Vagina (tissue), 2 donors: ENCODE measurements at regions not wholly inside any gene's neighbourhood (a gene's known extent, or its start where the extent isn't known, plus 50 kb on each side); places are given as distances from the start of the nearest gene placed in this dataset.

Source experiments
- DNase-seq, 2 donors: peaks; one replicate each; pipeline ENCODE4 v3.0.0-alpha.2; 2017; ENCODE audit errors: extremely low spot score in 2 of 2
- H3K27ac ChIP-seq: fragments of 200-600 bp; sonication (generic); one replicate; pipeline ENCODE4 v1.5.1; 2019
- H3K27me3 ChIP-seq: fragments of 200-600 bp; sonication (generic); one replicate; pipeline ENCODE4 v1.5.1; 2019
- H3K36me3 ChIP-seq, 2 donors: fragments of 200-600 bp; sonication (generic); one replicate each; pipeline ENCODE4 v1.5.1; 2017 to 2019
- H3K4me1 ChIP-seq: fragments of 200-600 bp; sonication (generic); one replicate; pipeline ENCODE4 v1.5.1; 2019
- H3K4me3 ChIP-seq, 2 donors: fragments of 200-600 bp; sonication (generic); 1 replicate in 1 of 2; 2 replicates in 1 of 2; pipeline ENCODE4 v1.5.1; 2016 to 2019
- H3K9me3 ChIP-seq: fragments of 200-600 bp; sonication (generic); one replicate; pipeline ENCODE4 v1.5.1; 2019
- CTCF ChIP-seq, 3 experiments: fragments of 450-650 bp in 2 of 3; fragments of 200-600 bp in 1 of 3; sonication (generic) in 1 of 3; IDR thresholded peaks; one replicate each; pipeline ENCODE4 v1.5.1; 2017 to 2019; ENCODE audit warnings: antibody characterized with exemption in 3 of 3, mild to moderate bottlenecking in 2 of 3, moderate library complexity in 2 of 3
- POLR2A ChIP-seq, 2 donors: fragments of 450-650 bp; IDR thresholded peaks; one replicate each; pipeline ENCODE4 v1.6.1; 2017; ENCODE audit warnings: antibody characterized with exemption in 2 of 2, mild to moderate bottlenecking in 2 of 2, moderate library complexity in 2 of 2
- POLR2AphosphoS5 ChIP-seq, 2 donors: sonication (generic); formaldehyde crosslinking; IDR thresholded peaks; one replicate each; pipeline ENCODE4 v1.9.0; 2017; ENCODE audit warnings: antibody characterized with exemption in 2 of 2, mild to moderate bottlenecking in 2 of 2, low read depth in 1 of 2; ENCODE audit not compliant: insufficient read depth in 1 of 2
- intact Hi-C: fragments of 100-400 bp; cut with DNase I; formaldehyde crosslinking; loops from one replicate; pipeline ENCODE4 v1.15.1; 2023

DNA sequence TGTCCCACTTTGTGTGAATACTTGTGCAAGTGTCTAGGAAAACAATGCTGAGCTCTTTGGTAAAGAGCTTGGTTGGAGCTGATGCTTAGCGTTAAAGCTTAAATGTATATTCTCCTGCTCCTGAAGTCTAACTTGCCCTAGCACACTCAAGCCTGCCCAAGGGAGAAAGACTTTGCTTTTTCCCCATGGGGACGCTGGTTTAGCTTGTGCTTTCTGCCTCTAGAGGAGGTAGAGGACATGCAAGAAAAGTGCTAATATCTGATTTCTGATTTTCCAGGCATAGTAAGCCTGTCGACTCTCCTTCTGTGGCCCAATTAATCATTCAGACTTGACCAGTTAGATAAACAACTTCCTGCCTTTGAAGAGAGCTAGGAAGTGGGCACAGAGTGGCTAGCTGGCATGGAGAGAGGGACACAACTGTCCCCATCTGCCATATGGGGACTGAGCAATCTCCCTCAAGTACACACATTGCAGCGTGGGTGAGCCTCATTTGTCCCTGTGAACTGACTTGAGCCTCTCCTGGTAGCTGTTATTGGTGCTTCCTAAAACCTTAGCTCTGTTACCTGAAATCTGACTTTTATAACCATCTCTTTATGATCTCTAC lies 348.4 kb downstream of the BRINP1 start:
- Histone ChIP-seq H3K4me3 (no peak overlapping the region), H3K27ac (no peak overlapping the region), H3K9me3 (no peaks in the 10 kb centered on the region), H3K4me1 (peaks cover 2% of the 10 kb centered on the region), H3K36me3 (no peaks in the 10 kb centered on the region), H3K27me3 (no peaks in the 10 kb centered on the region)
- TF ChIP-seq POLR2A (IDR thresholded peaks at IDR 0.05) = no peak
- TF ChIP-seq POLR2AphosphoS5 (IDR thresholded peaks at IDR 0.05; ENCODE audit: insufficient read depth in 1 of 2, low read depth in 1 of 2) = no peak
- no peak for TF ChIP-seq CTCF (IDR thresholded peaks at IDR 0.05)
- DNase-seq = no peak
- intact Hi-C loops = no loop called here

GRCh38 chr9:119026120-119026519 lies 343.1 kb downstream of the BRINP1 start:
- TF ChIP-seq CTCF (IDR thresholded peaks at IDR 0.05) (no peak), POLR2AphosphoS5 (IDR thresholded peaks at IDR 0.05; ENCODE audit: insufficient read depth in 1 of 2, low read depth in 1 of 2) (no peak), POLR2A (IDR thresholded peaks at IDR 0.05) (no peak)
- Histone ChIP-seq H3K4me3 (no peak overlapping the region), H3K9me3 (no peaks in the 10 kb centered on the region), H3K36me3 (no peaks in the 10 kb centered on the region), H3K4me1 (peaks cover 21% of the 10 kb centered on the region), H3K27me3 (no peaks in the 10 kb centered on the region), H3K27ac (peak overlapping the region; percentile 62)
- no peak for DNase-seq
- intact Hi-C loops = no loop called here

DNA sequence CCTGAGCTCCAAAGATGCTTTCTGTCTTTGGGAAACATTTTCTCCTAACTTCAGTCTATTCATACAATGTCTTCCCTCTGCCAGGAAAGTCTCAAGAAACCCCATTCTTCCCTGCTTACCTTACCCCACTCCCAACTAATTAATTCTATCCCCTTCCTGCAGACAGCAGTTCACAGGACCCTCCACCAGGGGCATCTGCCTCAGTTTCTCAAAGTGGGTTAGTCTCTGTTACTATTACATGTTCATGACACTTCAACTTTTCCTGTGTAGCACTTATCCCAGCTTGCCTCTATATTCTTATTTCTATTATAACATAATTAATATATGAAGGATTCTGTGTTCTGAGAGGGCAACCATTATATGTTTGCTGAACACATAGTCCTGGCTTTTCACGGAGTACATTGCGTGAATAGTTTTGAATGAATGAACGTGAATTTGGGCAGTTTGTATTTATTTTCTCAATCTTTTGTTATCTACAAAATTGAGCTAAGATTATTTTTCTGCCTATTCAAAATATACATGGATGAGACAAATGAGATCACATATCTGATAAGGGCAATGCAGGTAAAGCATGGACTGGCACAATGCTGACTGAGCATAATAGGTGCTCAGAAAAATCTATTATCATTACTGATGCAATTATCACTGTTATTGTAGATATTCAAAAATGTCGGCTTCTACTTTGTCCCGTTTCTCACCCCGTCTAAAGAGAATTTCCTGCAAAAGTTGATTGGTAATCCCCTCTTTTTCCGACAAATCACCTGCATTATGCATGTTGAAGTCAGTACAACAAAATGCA lies 341.1 kb downstream of the BRINP1 start:
- no peaks in the 10 kb centered on the region for H3K27me3 ChIP-seq
- intact Hi-C loops = no loop called here
- H3K4me1 ChIP-seq = peaks cover 21% of the 10 kb centered on the region
- TF ChIP-seq POLR2A (IDR thresholded peaks at IDR 0.05) (no peak), POLR2AphosphoS5 (IDR thresholded peaks at IDR 0.05; ENCODE audit: insufficient read depth in 1 of 2, low read depth in 1 of 2) (no peak), CTCF (IDR thresholded peaks at IDR 0.05) (no peak)
- no peak for DNase-seq
- no peaks in the 10 kb centered on the region for H3K36me3 ChIP-seq
- H3K4me3 ChIP-seq = no peak overlapping the region
- peak overlapping the region; percentile 62 for H3K27ac ChIP-seq
- H3K9me3 ChIP-seq = no peaks in the 10 kb centered on the region

DNA sequence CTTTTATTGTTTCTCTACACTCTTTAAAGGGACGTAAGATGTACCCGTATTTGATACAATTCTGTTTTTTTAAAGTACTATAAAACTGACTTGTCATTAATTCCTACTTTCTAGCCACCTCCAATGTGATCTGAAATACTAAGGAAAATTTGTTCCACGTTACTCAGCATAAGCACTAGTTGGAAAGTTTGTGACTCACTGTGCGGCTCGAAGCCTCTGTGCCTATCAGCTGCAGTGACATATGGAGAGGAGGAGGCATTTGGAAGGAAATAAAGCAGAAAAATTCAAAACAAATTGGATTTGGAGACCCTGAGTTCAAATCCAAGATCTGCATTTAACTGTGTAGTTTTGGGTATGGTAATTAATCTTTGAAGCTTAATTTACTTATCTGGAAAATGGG lies 339.3 kb downstream of the BRINP1 start:
- no peak for DNase-seq
- Histone ChIP-seq H3K27me3 (no peaks in the 10 kb centered on the region), H3K4me3 (no peak overlapping the region), H3K9me3 (no peaks in the 10 kb centered on the region), H3K4me1 (peaks cover 21% of the 10 kb centered on the region), H3K36me3 (no peaks in the 10 kb centered on the region), H3K27ac (no peak overlapping the region)
- intact Hi-C loops = no loop called here
- no peak for TF ChIP-seq POLR2AphosphoS5 (IDR thresholded peaks at IDR 0.05; ENCODE audit: insufficient read depth in 1 of 2, low read depth in 1 of 2)
- TF ChIP-seq POLR2A (IDR thresholded peaks at IDR 0.05) = no peak
- TF ChIP-seq CTCF (IDR thresholded peaks at IDR 0.05) = no peak

GRCh38 chr9:119033596-119033995 lies 335.6 kb downstream of the BRINP1 start:
- intact Hi-C loops = loop anchor here (1.0 kb wide), 1 partner anchor 44 kb away; no protein-coding TSS in a partner anchor
- H3K4me1 ChIP-seq = no peaks in the 10 kb centered on the region
- TF ChIP-seq POLR2A (IDR thresholded peaks at IDR 0.05) (no peak), CTCF (IDR thresholded peaks at IDR 0.05) (no peak)
- H3K9me3 ChIP-seq = no peaks in the 10 kb centered on the region
- no peak for DNase-seq
- H3K27ac ChIP-seq = no peak overlapping the region
- H3K4me3 ChIP-seq = no peak overlapping the region
- H3K27me3 ChIP-seq = no peaks in the 10 kb centered on the region
- H3K36me3 ChIP-seq = no peaks in the 10 kb centered on the region
